GM10248 (cell line): ENCODE measurements at regions not wholly inside any gene's neighbourhood (a gene's known extent, or its start where the extent isn't known, plus 50 kb on each side); places are given as distances from the start of the nearest gene placed in this dataset.
"Not testable (repeated sequence)": the region's sequence is repeated elsewhere in the genome, so short reads cannot be mapped to it uniquely, and the experiment has no call there.

Experiments
- CTCF ChIA-PET: fragments of 300-600 bp; sonication (Branson Sonifier 250); formaldehyde crosslinking; extraction: SDS; loops from one replicate; lab custom pipeline; 2021; ENCODE audit warnings: antibody characterized with exemption; lab: Yijun Ruan, JAX
- POLR2A ChIA-PET: fragments of 350-650 bp; sonication (Branson Sonifier 250); formaldehyde crosslinking; extraction: SDS; loops from one replicate; lab custom pipeline; 2020; ENCODE audit warnings: antibody characterized with exemption; lab: Yijun Ruan, JAX
- DNase-seq: peaks from one replicate; pipeline ENCODE4 v3.0.0; 2012; ENCODE audit errors: extremely low spot score
- TF ChIP-seq, protein P1 (sequence below): IDR thresholded peaks from 2 replicates; pipeline ENCODE4 v1.5.1; 2012; ENCODE audit warnings: mild to moderate bottlenecking, low read depth; ENCODE audit errors: extremely low read depth, missing control alignments, control extremely low read depth

DNA sequence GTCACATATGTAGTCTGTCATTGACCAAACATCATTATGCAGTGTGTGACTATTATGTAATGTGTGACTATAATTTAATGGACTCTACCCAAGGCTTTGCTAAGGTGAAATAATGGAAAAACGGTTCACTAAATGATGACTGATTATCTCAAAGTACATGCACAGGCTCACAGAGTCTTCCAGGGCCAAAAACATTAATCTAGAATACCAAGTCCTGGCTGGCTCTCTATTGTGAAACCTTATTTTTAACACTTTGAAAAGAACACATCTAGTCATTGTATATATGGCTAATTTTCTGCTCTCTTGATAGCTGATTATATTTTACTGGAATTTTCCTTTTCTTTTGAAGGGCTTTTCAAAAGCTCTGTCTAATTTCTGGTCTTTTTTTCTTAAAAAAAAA, 102.9 kb upstream of the THUMPD2 start:
- CTCF ChIA-PET, result no interaction called here
- TF ChIP-seq, protein P1, sequence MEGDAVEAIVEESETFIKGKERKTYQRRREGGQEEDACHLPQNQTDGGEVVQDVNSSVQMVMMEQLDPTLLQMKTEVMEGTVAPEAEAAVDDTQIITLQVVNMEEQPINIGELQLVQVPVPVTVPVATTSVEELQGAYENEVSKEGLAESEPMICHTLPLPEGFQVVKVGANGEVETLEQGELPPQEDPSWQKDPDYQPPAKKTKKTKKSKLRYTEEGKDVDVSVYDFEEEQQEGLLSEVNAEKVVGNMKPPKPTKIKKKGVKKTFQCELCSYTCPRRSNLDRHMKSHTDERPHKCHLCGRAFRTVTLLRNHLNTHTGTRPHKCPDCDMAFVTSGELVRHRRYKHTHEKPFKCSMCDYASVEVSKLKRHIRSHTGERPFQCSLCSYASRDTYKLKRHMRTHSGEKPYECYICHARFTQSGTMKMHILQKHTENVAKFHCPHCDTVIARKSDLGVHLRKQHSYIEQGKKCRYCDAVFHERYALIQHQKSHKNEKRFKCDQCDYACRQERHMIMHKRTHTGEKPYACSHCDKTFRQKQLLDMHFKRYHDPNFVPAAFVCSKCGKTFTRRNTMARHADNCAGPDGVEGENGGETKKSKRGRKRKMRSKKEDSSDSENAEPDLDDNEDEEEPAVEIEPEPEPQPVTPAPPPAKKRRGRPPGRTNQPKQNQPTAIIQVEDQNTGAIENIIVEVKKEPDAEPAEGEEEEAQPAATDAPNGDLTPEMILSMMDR, result no peak
- no peak for DNase-seq
- POLR2A ChIA-PET, result no interaction called here

DNA sequence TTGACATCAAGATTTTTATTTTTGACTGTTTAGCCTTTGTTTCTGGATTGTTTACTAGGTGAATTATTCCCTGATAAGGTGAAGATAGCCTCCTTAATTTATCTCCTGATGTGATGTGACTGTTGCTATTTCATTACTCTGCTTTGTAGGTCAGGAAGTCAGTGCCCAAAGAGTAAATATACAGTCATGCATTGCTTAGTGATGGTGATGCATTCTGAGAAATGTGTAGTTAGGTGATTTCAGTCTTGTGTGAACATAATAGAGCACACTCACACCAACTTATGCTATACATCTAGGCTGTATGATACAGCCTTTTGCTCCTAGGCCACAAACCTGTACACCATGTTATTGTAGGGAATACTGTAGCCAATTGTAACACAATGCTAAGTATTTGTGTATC, 102.4 kb upstream of the THUMPD2 start:
- TF ChIP-seq, protein P1, result no peak
- ChIA-PET POLR2A (no interaction called here), CTCF (no interaction called here)
- no peak for DNase-seq

DNA sequence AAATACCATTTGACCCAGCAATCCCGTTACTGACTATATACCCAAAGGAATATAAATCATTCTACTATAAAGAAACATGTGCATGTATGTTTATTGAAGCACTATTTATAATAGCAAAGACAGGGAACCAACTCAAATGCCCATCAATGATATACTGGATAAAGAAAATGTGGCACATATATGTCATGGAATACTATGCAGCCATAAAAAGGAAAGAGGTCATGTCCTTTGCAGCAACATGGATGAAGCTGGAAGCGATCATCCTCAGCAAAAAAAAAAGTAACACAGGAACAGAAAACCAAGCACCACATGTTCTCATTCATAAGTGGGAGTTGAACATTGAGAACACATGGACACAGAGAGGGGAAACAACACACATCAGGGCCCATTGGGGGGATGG, 99.9 kb upstream of the THUMPD2 start:
- POLR2A ChIA-PET, CTCF ChIA-PET, DNase-seq: not testable (repeated sequence)

DNA sequence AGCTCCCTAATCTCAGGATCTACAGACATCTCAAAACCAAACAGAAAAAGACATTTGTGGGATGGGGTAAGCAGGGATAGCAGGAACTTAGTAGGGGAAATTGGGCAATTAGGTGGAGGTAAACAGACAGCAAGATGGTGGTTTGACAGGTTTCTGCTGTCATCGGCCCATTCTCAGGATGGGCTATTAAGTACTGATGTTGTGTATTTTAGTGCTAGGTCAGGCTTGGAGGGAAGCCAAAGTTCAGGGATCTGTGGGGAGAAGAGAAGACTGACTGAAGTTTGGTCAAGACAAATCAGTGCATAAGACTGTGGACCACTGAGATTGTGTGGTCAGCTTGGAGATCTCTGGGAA, 96.8 kb upstream of the THUMPD2 start:
- TF ChIP-seq, protein P1, result no peak
- POLR2A ChIA-PET, result interaction anchor here (0.5 kb wide), 1 partner anchor 91 kb away, joined by 4 read pairs; no protein-coding TSS in a partner anchor
- no peak for DNase-seq
- CTCF ChIA-PET, result interaction anchor here (1.0 to 1.7 kb wide), 3 partner anchors 35 to 39 kb away, joined by 3 to 7 read pairs (median 3); no protein-coding TSS in a partner anchor

DNA sequence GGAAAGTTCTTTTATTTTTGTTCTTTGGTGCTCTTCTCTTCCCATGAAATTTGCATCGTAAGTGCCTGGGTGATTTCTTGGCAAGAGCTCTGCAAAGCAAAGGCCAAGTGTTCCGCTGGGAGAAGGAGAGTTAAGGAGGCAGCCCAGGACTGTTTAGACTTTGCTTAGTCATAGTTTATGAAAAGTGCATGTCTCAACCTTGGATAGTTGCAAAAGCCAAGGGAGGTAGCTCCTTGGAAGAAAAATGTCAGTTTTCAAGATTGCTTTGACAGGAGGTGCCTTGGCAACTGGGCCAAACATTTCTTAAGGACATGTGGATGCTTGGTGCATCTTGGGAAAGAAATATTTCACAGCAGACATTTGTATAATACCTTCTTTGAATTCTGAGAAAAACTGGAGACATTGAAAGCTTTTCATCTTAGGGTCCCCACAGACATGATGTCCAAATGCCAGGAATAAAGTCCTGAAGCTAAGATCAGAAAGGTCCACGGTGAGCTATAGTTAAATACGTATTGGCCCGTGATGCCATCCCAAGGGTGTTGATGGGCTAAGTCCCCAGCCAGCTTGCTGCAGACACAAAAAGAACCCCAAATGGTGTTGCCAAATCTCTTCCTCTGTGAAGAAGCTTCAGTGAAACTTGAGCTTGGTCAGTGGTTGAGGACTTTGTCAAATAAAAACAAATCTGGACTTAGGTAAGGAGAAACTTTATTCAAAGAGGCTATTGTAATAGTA, 96.3 kb upstream of the THUMPD2 start:
- CTCF ChIA-PET, result interaction anchor here (1.0 to 1.7 kb wide), 3 partner anchors 36 to 38 kb away, joined by 3 to 7 read pairs (median 3); no protein-coding TSS in a partner anchor
- TF ChIP-seq, protein P1, result no peak
- DNase-seq, result no peak
- POLR2A ChIA-PET, result no interaction called here

DNA sequence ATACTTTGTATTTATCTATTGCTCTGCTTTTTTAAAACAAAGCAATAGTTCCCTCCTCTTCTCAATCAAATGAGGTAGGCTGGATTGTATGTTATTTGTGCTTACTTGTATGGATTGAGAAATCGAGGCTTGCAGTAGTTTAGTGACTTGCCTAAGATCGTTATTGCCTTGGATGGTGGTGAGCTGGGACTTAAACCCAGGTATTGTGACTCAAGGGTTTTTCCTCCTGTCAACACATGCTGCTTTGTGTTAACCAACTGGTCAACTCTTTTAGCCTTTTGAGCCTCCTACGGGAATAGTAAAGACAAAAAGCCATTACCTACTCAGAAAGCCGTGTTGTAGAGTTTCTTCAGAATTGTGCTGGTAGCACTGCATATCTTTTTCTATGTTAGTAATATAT, 95.2 kb upstream of the THUMPD2 start:
- POLR2A ChIA-PET, result no interaction called here
- DNase-seq, result no peak
- CTCF ChIA-PET, result no interaction called here
- TF ChIP-seq, protein P1, result no peak

DNA sequence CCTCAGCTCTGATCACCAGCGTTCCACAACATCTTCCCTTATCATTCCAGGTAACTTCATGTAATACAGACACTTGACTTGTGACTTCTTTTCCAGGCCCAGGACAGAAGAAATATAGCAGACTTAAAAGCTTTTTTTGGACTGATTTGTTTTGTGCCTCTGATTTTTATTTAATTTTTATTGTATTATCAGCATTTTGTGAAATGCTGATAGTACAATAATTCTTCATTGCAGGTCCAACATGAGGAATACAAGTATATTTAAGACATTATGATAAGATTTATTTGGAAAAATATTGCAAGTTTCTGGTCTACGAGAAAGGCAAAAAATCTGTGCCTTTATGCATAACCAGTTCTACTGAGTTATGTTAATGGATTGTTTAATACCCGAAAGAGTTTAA, 94.5 kb upstream of the THUMPD2 start:
- TF ChIP-seq, protein P1, result no peak
- no peak for DNase-seq
- CTCF ChIA-PET, result no interaction called here
- POLR2A ChIA-PET, result no interaction called here
